Fibroblast of lung (primary cell): ENCODE measurements at regions not wholly inside any gene's neighbourhood (a gene's known extent, or its start where the extent isn't known, plus 50 kb on each side); places are given as distances from the start of the nearest gene placed in this dataset.

Experiments
- CTCF ChIP-seq, 2 donors: IDR thresholded peaks in 1 of 2; conservative IDR thresholded peaks in 1 of 2; 1 replicate in 1 of 2; 2 replicates in 1 of 2; pipeline ENCODE4 v1.5.1; 2011 to 2012; ENCODE audit warnings: low read length in 2 of 2, control low read depth in 1 of 2, inconsistent platforms in 1 of 2, low read depth in 1 of 2, mild to moderate bottlenecking in 1 of 2
- EZH2 ChIP-seq: IDR thresholded peaks from 2 replicates; pipeline ENCODE4 v1.5.1; 2012; ENCODE audit warnings: low read length, control low read depth, mild to moderate bottlenecking; ENCODE audit errors: missing control alignments

GRCh38 chr2:163990101-163990500 is 254.3 kb upstream of the FIGN start:
- TF ChIP-seq CTCF (conservative IDR thresholded peaks at IDR 0.05 in 1 of 2, IDR thresholded peaks at IDR 0.05 in 1 of 2; ENCODE audit: low read depth in 1 of 2, low read length in 2 of 2) (no peak), EZH2 (no peak)
